GM18907 (cell line): ENCODE measurements at regions not wholly inside any gene's neighbourhood (a gene's known extent, or its start where the extent isn't known, plus 50 kb on each side); places are given as distances from the start of the nearest gene placed in this dataset.

Experiments
- ATAC-seq: cut with Tn5 transposase; IDR thresholded peaks from one replicate; pipeline ENCODE4 v1.9.1; 2021; ENCODE audit warnings: mild to moderate bottlenecking, moderate library complexity; ENCODE audit not compliant: unreplicated experiment

DNA sequence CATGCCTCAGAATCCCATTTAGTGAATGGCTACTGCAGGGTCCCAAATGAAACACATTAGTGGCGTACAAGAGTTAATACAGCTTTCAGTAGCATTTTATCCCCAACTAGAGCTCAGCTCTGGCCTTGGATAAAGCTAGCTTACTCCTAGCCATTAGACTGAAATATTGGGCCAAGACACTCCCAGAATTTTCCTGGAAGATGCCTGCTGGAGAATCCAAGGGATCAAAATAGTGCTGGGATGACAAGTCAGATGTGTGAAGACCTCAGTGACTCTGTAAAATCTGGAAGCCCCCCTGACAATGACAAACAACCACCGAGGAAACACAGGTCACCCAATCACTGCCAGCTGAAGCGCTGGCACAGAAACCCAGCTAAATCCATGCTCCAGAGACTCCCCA lies 303.1 kb upstream of the SORL1-AS1 start:
- no peak for ATAC-seq

DNA sequence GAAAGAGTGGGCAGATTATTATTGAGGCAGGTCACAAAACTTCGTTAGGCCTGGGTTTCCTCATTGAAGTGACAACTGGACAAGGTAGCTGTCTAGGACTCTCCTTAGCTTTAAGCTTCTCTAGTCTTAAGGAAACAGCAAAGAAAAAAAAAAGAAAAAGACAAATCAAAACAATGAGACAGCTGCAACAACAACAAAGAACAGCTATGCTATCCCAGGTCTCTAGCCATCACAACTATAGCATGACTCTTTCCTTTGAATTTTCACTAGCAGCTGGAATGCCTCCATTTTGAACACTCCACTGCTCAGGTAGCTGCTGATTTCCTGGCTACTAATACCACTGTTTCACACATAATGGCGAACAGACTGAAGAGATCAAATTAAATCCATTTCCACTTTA lies 302.4 kb upstream of the SORL1-AS1 start:
- no peak for ATAC-seq

- ATAC-seq: no peak
Observed at GRCh38 chr11:121754598-121754997, 301.8 kb upstream of the SORL1-AS1 start.

- ATAC-seq: no peak
Observed at GRCh38 chr11:121749691-121750090, 296.9 kb upstream of the SORL1-AS1 start.

- ATAC-seq: no peak
Observed at GRCh38 chr11:121748068-121748467, 295.3 kb upstream of the SORL1-AS1 start.

DNA sequence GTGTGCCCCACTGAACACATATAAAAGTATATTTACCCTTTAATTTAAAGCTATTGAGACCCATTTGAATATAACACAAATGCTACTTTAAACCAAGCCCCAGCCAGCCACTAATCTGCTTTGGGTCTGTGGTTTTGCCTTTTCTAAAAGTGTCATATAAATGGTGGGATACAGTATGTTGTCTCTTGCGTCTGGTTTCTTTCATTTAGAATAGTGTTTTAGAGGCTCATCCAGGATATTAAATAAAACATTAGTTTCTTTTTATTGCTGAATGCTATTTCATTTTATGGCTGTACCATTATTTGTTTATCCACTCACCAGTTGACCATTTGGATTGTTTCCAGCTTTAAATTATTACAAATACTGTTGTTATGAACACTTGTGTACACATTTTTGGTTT lies 290.5 kb upstream of the SORL1-AS1 start:
- no peak for ATAC-seq

DNA sequence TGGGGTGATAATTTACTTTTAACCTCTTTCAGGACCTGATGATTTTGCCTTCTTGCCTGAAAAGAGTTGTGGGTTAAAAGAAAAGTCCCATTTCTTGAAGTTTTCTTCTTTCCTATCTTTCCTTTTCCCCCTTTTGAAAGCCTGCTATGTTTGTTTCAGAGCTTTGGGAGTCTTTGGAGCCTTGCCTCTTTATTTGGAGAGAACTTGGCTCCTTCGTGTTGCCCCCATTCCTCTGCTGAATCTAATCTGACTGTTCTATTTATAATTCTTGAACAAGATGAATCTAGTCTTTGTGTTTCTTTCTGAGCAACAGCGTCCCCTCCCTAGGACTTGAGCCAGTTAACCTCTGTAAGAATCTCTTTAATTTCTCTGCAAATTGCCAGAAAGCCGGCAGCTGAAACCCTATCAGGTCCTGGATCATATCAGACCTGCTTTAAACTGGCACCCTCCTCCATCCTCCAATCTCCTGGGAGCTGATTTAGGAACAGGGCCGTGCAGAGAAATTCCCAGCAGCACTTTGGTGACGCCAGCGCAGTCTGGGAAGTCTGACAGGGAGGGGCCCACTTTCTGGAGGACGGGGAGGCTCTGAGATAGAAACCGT lies 289.1 kb upstream of the SORL1-AS1 start:
- no peak for ATAC-seq

DNA sequence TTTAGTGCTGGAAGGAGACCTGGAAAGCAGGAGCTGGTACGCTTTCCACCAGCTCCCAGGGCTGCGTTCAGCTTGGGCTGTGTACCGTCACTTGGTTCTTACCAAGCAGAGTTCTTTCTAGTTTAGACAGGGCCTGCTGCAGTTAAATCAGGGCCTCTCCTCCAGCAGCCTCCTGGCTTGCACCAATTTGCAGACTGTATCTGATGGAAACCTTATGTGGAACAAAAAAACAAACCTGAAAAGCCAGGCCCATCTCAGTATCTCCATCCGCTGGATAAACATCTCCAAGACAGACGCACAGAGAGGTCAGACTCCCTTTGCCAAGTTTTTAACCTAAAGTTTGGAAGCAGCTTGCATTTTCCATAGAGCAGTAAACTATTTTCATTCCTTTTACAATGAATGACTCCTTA lies 288.6 kb upstream of the SORL1-AS1 start:
- ATAC-seq: no peak

DNA sequence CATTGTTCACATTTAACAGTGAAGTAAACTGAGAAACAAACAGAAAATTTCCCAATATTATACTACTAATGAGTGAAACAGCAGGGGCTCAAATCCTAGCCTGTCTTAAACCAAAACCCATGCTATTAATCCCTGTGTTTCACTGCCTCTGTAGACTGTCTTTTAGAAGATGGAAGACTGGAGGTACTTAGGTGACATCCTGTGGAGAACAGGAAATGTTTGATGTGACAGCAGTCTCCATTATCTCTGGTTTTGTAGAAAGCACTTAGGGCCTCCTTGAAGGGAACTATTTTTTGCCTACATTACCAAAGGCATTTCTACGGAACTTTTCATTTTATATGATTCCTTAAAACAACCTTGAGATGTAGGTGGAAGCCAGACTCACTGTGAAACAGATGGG lies 288.1 kb upstream of the SORL1-AS1 start:
- ATAC-seq: no peak

DNA sequence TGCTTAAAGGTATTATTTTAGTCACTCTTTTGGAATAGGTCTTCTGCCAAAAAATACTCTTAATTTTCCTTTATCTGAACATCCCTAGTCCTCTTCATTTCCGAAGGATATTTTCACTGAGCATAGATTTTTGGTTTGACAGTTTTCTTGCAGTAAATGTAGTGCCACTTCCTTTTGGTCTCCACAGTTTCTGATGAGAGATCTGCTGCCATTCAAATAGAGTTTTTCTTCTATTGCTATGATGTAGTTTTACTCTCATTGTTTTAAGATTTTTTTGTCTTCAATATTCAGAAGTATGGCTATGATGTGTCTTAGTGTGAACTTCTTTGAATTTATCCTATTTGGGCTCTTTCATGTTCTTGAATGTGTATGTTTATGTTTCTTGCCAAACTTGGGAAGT lies 281.1 kb upstream of the SORL1-AS1 start:
- no peak for ATAC-seq

DNA sequence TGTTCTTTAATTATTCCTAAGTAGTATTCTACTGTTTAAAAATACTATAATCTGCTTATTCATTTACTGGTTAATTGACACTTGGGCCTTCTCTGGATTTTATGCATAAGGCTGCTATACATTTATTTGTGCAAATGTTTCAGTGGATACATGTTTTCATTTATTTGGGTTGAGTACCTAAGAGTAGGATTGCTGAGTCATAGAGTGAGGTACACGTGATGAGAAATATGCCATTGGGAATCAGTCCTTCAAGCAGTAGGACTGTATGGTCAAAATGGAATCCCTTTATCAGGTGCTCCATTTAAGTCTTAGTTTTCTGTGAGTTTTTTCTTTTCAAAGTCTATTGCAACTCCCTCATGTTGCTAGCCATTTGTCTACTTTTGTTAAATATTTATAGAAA lies 275.2 kb upstream of the SORL1-AS1 start:
- no peak for ATAC-seq

DNA sequence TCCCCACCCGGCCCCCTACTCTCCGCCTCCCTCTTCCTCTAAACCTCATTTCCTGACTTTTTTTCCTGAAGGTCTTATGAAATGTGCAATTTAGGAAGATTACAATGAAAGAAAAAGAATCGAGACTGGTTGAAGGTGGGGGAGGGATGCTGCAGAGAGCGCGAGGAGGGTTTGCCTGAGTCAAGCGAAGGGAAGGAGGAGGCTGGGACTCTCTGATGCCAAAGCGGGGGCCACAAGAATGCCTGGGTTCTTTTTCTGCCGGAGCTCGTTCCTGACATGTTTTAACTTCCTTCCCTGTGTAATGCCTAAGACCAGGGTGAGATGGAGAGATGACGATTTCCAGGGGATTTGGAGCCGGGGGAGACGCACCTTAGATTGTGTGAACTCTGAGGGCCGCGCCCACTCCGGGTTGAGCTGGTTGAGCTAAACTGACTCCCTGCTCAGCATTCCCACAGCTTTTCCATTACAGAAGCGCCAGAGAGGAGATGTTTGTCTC lies 270.5 kb upstream of the SORL1-AS1 start:
- no peak for ATAC-seq

- no peak for ATAC-seq
Observed at GRCh38 chr11:121722431-121723245, 269.9 kb upstream of the SORL1-AS1 start.

GRCh38 chr11:121721961-121722360 lies 269.2 kb upstream of the SORL1-AS1 start:
- no peak for ATAC-seq

GRCh38 chr11:121721448-121721847 lies 268.7 kb upstream of the SORL1-AS1 start:
- no peak for ATAC-seq

DNA sequence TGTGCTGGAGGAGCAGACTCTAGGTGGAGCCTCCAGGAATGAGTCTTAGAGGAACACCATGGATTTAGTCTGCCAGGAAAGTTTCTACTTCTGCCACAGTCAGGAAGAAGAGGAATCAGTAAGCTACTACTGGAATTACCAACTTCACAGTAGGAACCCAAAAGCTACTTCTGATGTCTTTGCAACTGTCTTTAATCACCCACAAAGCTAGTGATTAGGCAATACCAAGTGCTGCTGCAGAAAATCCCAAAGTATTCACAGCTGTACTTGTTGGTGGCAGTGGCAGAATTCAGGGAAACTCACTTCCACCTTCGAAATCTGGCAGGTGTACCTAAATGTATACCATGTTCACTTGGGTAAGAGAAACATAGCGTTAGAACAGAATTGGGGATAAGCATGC lies 264.5 kb upstream of the SORL1-AS1 start:
- no peak for ATAC-seq

- no peak for ATAC-seq
Observed at GRCh38 chr11:121716060-121716459, 263.3 kb upstream of the SORL1-AS1 start.

- no peak for ATAC-seq
Observed at GRCh38 chr11:121715405-121715804, 262.6 kb upstream of the SORL1-AS1 start.

GRCh38 chr11:121714351-121714750 lies 261.6 kb upstream of the SORL1-AS1 start:
- ATAC-seq: no peak

- no peak for ATAC-seq
Observed at GRCh38 chr11:121711939-121712338, 259.2 kb upstream of the SORL1-AS1 start.

- no peak for ATAC-seq
Observed at GRCh38 chr11:121711236-121711635, 258.5 kb upstream of the SORL1-AS1 start.

- no peak for ATAC-seq
Observed at GRCh38 chr11:121706884-121707420, 254.2 kb upstream of the SORL1-AS1 start.
